ENCODE measurements at regions not wholly inside any gene's neighbourhood (a gene's known extent, or its start where the extent isn't known, plus 50 kb on each side); places are given as distances from the start of the nearest gene placed in this dataset.

- no peak overlapping the region for H3K4me3 ChIP-seq
- WGBS, 5 donors = 57 to 70% (median 65%) methylated on average over 2 of the region's 2 CpGs
- H3K4me1 ChIP-seq = no peaks in the 10 kb centered on the region
- H3K36me3 ChIP-seq = no peaks in the 10 kb centered on the region
- intact Hi-C loops (cut with DNase I; ENCODE audit: low total_unique reads) = no loop called here
- TF ChIP-seq CTCF (IDR thresholded peaks at IDR 0.05) (no peak), POLR2A (IDR thresholded peaks at IDR 0.05) (no peak), EP300 (IDR thresholded peaks at IDR 0.05) (no peak), POLR2AphosphoS5 (IDR thresholded peaks at IDR 0.05) (no peak)
- no peak overlapping the region for H3K27ac ChIP-seq
- DNase-seq = no peak
- H3K27me3 ChIP-seq = no peaks in the 10 kb centered on the region
- no peaks in the 10 kb centered on the region for H3K9me3 ChIP-seq
Observed at GRCh38 chr14:38524636-38525509, 269.0 kb upstream of the CLEC14A start.

GRCh38 chr14:38522724-38523123, 266.8 kb upstream of the CLEC14A start:
- no peak overlapping the region for H3K4me3 ChIP-seq
- H3K9me3 ChIP-seq = no peaks in the 10 kb centered on the region
- no peak overlapping the region for H3K27ac ChIP-seq
- H3K4me1 ChIP-seq = no peaks in the 10 kb centered on the region
- no peaks in the 10 kb centered on the region for H3K27me3 ChIP-seq
- WGBS, 5 donors = 48 to 55% (median 53%) methylated on average over 3 of the region's 3 CpGs
- no peaks in the 10 kb centered on the region for H3K36me3 ChIP-seq
- intact Hi-C loops (cut with DNase I; ENCODE audit: low total_unique reads) = no loop called here
- no peak for DNase-seq
- no peak for TF ChIP-seq POLR2A (IDR thresholded peaks at IDR 0.05)
- no peak for TF ChIP-seq POLR2AphosphoS5 (IDR thresholded peaks at IDR 0.05)
- no peak for TF ChIP-seq CTCF (IDR thresholded peaks at IDR 0.05)
- no peak for TF ChIP-seq EP300 (IDR thresholded peaks at IDR 0.05)

GRCh38 chr14:38521591-38521990, 265.7 kb upstream of the CLEC14A start:
- no peak overlapping the region for H3K27ac ChIP-seq
- TF ChIP-seq CTCF (IDR thresholded peaks at IDR 0.05) = no peak
- TF ChIP-seq POLR2A (IDR thresholded peaks at IDR 0.05) = no peak
- TF ChIP-seq POLR2AphosphoS5 (IDR thresholded peaks at IDR 0.05) = no peak
- TF ChIP-seq EP300 (IDR thresholded peaks at IDR 0.05) = no peak
- 85 to 96% (median 89%) methylated on average over 5 of the region's 5 CpGs for WGBS, 5 donors
- DNase-seq = no peak
- H3K9me3 ChIP-seq = no peaks in the 10 kb centered on the region
- no peaks in the 10 kb centered on the region for H3K4me1 ChIP-seq
- no peaks in the 10 kb centered on the region for H3K36me3 ChIP-seq
- intact Hi-C loops (cut with DNase I; ENCODE audit: low total_unique reads) = no loop called here
- H3K4me3 ChIP-seq = no peak overlapping the region
- H3K27me3 ChIP-seq = no peaks in the 10 kb centered on the region

GRCh38 chr14:38517426-38517825, 261.5 kb upstream of the CLEC14A start:
- H3K4me3 ChIP-seq = no peak overlapping the region
- no peaks in the 10 kb centered on the region for H3K36me3 ChIP-seq
- H3K27me3 ChIP-seq = no peaks in the 10 kb centered on the region
- H3K9me3 ChIP-seq = no peaks in the 10 kb centered on the region
- intact Hi-C loops (cut with DNase I; ENCODE audit: low total_unique reads) = no loop called here
- H3K4me1 ChIP-seq = no peaks in the 10 kb centered on the region
- WGBS, 5 donors = 71 to 82% (median 76%) methylated on average over 2 of the region's 2 CpGs
- DNase-seq = no peak
- H3K27ac ChIP-seq = no peak overlapping the region
- TF ChIP-seq POLR2A (IDR thresholded peaks at IDR 0.05) = no peak
- no peak for TF ChIP-seq EP300 (IDR thresholded peaks at IDR 0.05)
- no peak for TF ChIP-seq CTCF (IDR thresholded peaks at IDR 0.05)
- no peak for TF ChIP-seq POLR2AphosphoS5 (IDR thresholded peaks at IDR 0.05)

All from stomach (tissue), 8 donors.